Kidney (tissue), 13 donors: ENCODE measurements at regions not wholly inside any gene's neighbourhood (a gene's known extent, or its start where the extent isn't known, plus 50 kb on each side); places are given as distances from the start of the nearest gene placed in this dataset.
A peak's percentile ranks its signal among the peaks of the same experiment; 100 is the strongest.

Experiments
- DNase-seq, 5 donors: peaks; one replicate each; pipeline ENCODE4 v3.0.0-alpha.2; 2013 to 2020
- FAIRE-seq: peaks from 2 replicates; lab custom pipeline; 2012; peaks lifted over from hg19 to GRCh38; lab: Jason Lieb, UNC
- H3K27ac ChIP-seq, 2 donors: one replicate each; pipeline ENCODE4 v1.7.0; 2013; ENCODE audit warnings: low read depth in 2 of 2, low read length in 2 of 2, inconsistent platforms in 1 of 2
- H3K27me3 ChIP-seq: one replicate; pipeline ENCODE4 v1.7.1; 2013; ENCODE audit warnings: low read length, inconsistent platforms; ENCODE audit not compliant: control insufficient read depth, insufficient read depth
- H3K36me3 ChIP-seq, 3 donors: one replicate each; pipeline versions ENCODE4 v1.7.0 to v1.7.1; 2013; ENCODE audit warnings: low read length in 3 of 3, control low read depth in 1 of 3, inconsistent platforms in 1 of 3; ENCODE audit not compliant: insufficient read depth in 3 of 3, control insufficient read depth in 2 of 3
- H3K4me1 ChIP-seq, 3 donors: one replicate each; pipeline versions ENCODE4 v1.7.0 to v1.7.1; 2013; ENCODE audit warnings: low read length in 3 of 3, inconsistent platforms in 1 of 3, low read depth in 1 of 3; ENCODE audit not compliant: control insufficient read depth in 2 of 3, insufficient read depth in 2 of 3
- H3K4me3 ChIP-seq, 3 donors: one replicate each; pipeline versions ENCODE4 v1.7.0 to v1.8.1; 2013; ENCODE audit warnings: low read length in 3 of 3, control low read depth in 1 of 3, inconsistent platforms in 1 of 3
- H3K9ac ChIP-seq, 3 donors: one replicate each; pipeline versions ENCODE4 v1.7.0 to v1.7.1; 2013; ENCODE audit warnings: low read length in 3 of 3, control low read depth in 1 of 3, inconsistent platforms in 1 of 3
- H3K9me3 ChIP-seq, 3 donors: one replicate each; pipeline versions ENCODE4 v1.7.0 to v1.7.1; 2013; ENCODE audit warnings: low read length in 3 of 3, control low read depth in 1 of 3, inconsistent platforms in 1 of 3; ENCODE audit not compliant: control insufficient read depth in 2 of 3, insufficient read depth in 1 of 3
- intact Hi-C: fragments of 100-400 bp; cut with DNase I; formaldehyde crosslinking; loops from one replicate; pipeline ENCODE4 v1.11.1; 2022
- TF ChIP-seq, protein P1 (sequence below): IDR thresholded peaks from 3 replicates; pipeline ENCODE4 v1.5.1; 2012; ENCODE audit warnings: mild to moderate bottlenecking, moderate library complexity, borderline replicate concordance; ENCODE audit not compliant: insufficient read depth; ENCODE audit errors: extremely low read depth
- donor health status: control.
- donor health status: control.
- donor health status: control.
- donor health status: control.
- donor health status: control.
- donor health status: DM: yes; HTN: yes; CAD: no.
- donor health status: Normal renal cell carcinoma (clear cell type).

DNA sequence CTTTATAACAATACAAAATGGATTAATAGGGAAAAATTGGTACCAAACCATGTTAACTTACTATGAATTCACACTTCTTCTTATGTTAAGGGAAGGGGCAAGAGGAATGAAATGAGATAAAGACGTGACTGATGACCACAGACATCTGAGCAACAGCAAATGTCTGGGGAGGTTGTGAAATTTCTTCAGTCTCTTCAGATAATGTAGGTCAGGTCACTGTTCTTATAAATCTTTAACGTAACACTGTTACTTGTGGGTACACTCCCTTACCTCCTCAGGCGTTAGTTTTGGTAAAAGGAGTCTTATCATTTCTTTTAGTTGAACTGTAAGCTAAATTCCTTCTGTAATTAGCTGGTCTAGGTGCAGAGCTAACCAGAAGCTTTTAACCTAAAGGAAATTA is 405.0 kb upstream of the LRFN5 start:
- no peaks in the 10 kb centered on the region for H3K4me1 ChIP-seq
- TF ChIP-seq, protein P1, sequence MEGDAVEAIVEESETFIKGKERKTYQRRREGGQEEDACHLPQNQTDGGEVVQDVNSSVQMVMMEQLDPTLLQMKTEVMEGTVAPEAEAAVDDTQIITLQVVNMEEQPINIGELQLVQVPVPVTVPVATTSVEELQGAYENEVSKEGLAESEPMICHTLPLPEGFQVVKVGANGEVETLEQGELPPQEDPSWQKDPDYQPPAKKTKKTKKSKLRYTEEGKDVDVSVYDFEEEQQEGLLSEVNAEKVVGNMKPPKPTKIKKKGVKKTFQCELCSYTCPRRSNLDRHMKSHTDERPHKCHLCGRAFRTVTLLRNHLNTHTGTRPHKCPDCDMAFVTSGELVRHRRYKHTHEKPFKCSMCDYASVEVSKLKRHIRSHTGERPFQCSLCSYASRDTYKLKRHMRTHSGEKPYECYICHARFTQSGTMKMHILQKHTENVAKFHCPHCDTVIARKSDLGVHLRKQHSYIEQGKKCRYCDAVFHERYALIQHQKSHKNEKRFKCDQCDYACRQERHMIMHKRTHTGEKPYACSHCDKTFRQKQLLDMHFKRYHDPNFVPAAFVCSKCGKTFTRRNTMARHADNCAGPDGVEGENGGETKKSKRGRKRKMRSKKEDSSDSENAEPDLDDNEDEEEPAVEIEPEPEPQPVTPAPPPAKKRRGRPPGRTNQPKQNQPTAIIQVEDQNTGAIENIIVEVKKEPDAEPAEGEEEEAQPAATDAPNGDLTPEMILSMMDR: no peak
- H3K27ac ChIP-seq: no peak overlapping the region
- intact Hi-C loops: no loop called here
- FAIRE-seq (no peak), DNase-seq (peak in 2 of 5 donors; percentile 14 to 37)
- no peaks in the 10 kb centered on the region for H3K36me3 ChIP-seq
- H3K9me3 ChIP-seq: no peaks in the 10 kb centered on the region
- no peak overlapping the region for H3K9ac ChIP-seq
- H3K27me3 ChIP-seq: no peaks in the 10 kb centered on the region
- H3K4me3 ChIP-seq: no peak overlapping the region

DNA sequence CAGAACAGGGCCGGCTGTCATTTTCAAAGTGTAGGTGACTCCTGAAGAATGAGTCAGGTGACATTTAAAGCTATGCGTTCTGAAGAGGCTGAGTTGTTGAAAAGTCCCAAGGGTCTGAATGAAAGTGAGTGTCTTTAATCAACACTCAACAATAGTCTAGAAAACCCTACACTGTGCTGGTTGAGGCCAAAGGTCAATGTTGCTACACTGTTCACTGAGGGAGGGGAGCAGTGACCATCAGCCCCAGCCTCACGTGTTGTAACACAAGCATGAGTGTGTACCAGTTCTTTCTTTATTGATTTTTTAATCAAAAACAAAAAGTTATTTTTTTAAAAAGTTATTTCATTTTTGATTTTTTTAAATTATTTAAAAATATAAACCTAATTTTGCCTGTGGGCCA is 418.8 kb upstream of the LRFN5 start:
- Histone ChIP-seq H3K27ac (no peak overlapping the region), H3K27me3 (no peaks in the 10 kb centered on the region), H3K36me3 (no peaks in the 10 kb centered on the region), H3K9ac (no peak overlapping the region), H3K9me3 (no peaks in the 10 kb centered on the region), H3K4me3 (no peak overlapping the region), H3K4me1 (no peaks in the 10 kb centered on the region)
- intact Hi-C loops: no loop called here
- DNase-seq (no peak), FAIRE-seq (no peak)
- TF ChIP-seq, protein P1: no peak

DNA sequence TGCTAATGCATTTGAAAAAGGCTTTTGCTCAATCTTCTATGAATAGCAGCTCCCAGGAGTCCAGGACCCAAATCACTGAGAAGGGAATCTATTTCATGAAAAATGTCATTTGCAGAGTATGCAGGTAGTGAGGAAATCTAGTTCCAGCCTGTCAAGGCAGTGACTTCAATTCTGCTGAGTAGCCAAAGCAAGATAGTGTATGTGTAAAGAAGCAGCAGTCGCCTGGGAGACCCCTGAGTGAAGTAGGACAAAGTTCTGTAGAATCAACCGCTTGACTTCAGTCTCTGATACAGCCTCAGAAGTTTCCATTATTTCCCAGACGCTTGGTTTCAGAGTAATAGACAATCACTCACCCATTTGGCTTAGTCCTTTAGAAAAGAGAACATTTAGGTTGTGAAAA is 435.6 kb upstream of the LRFN5 start:
- H3K36me3 ChIP-seq: no peaks in the 10 kb centered on the region
- no peaks in the 10 kb centered on the region for H3K27me3 ChIP-seq
- H3K9me3 ChIP-seq: no peaks in the 10 kb centered on the region
- DNase-seq (no peak), FAIRE-seq (no peak)
- no peaks in the 10 kb centered on the region for H3K4me1 ChIP-seq
- intact Hi-C loops: no loop called here
- H3K9ac ChIP-seq: no peak overlapping the region
- no peak overlapping the region for H3K27ac ChIP-seq
- TF ChIP-seq, protein P1: no peak
- no peak overlapping the region for H3K4me3 ChIP-seq

DNA sequence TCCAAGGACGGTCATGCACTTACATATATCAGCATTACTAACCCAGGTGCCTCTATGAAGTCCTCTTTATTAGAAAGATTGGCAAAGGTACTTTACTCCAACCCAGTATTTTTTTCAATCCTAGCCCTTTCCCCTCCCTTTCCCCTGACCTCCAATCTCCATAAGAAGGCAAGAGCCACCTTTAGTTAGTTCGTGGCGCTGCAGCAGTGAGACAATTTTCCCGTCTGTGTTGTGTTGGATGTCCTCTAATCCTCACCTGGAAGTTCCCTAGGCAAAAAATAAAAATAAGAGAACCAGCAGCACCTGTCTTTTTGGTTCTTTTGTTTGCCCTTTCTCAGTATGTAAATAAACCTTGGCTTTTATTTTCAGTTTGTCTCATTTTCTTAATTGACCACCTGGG is 439.6 kb upstream of the LRFN5 start:
- no peaks in the 10 kb centered on the region for H3K36me3 ChIP-seq
- no peak overlapping the region for H3K27ac ChIP-seq
- no peak overlapping the region for H3K9ac ChIP-seq
- no peaks in the 10 kb centered on the region for H3K4me1 ChIP-seq
- FAIRE-seq (no peak), DNase-seq (no peak)
- H3K4me3 ChIP-seq: no peak overlapping the region
- TF ChIP-seq, protein P1: no peak
- no peaks in the 10 kb centered on the region for H3K27me3 ChIP-seq
- H3K9me3 ChIP-seq: no peaks in the 10 kb centered on the region
- intact Hi-C loops: no loop called here
